Smooth muscle cell (in vitro differentiated cells): ENCODE measurements at regions not wholly inside any gene's neighbourhood (a gene's known extent, or its start where the extent isn't known, plus 50 kb on each side); places are given as distances from the start of the nearest gene placed in this dataset.

Source experiments
- DNase-seq: peaks from one replicate; lab custom pipeline; 2025; ENCODE audit not compliant: unreplicated experiment; lab: John Stamatoyannopoulos, UW
- H2AFZ ChIP-seq: fragments of 200-600 bp; sonication (generic); 2 replicates; pipeline ENCODE4 v1.6.0; 2016; ENCODE audit warnings: antibody characterized with exemption, low read depth, mild to moderate bottlenecking
- H3F3A ChIP-seq: fragments of 200-600 bp; sonication (generic); 2 replicates; pipeline ENCODE4 v1.6.0; 2017; ENCODE audit warnings: antibody characterized with exemption, low read depth
- H3K27ac ChIP-seq: fragments of 200-600 bp; sonication (generic); 2 replicates; pipeline ENCODE4 v1.5.1; 2016; ENCODE audit warnings: low read depth, mild to moderate bottlenecking
- H3K27me3 ChIP-seq: fragments of 200-600 bp; sonication (generic); 2 replicates; pipeline ENCODE4 v1.6.1; 2016; ENCODE audit warnings: low read depth, mild to moderate bottlenecking
- H3K36me3 ChIP-seq: fragments of 200-600 bp; sonication (generic); 2 replicates; pipeline ENCODE4 v1.5.1; 2016; ENCODE audit warnings: low read depth
- H3K4me1 ChIP-seq: fragments of 200-600 bp; sonication (generic); 2 replicates; pipeline ENCODE4 v1.5.1; 2016; ENCODE audit warnings: low read depth
- H3K4me2 ChIP-seq: fragments of 200-600 bp; sonication (generic); 2 replicates; pipeline ENCODE4 v1.6.0; 2016; ENCODE audit warnings: mild to moderate bottlenecking
- H3K4me3 ChIP-seq: fragments of 200-600 bp; sonication (generic); 2 replicates; pipeline ENCODE4 v1.5.1; 2016; ENCODE audit warnings: mild to moderate bottlenecking
- H3K79me2 ChIP-seq: fragments of 200-600 bp; sonication (generic); 2 replicates; pipeline ENCODE4 v1.6.0; 2016; ENCODE audit warnings: low read depth, mild to moderate bottlenecking
- H3K9ac ChIP-seq: fragments of 200-600 bp; sonication (generic); 2 replicates; pipeline ENCODE4 v1.6.0; 2016; ENCODE audit warnings: low read depth
- H3K9me3 ChIP-seq: fragments of 200-600 bp; sonication (generic); replicated peaks from 2 replicates; pipeline ENCODE4 v1.5.1; 2016; ENCODE audit warnings: low read depth
- H4K20me1 ChIP-seq: fragments of 200-600 bp; sonication (generic); 2 replicates; pipeline ENCODE4 v1.6.0; 2016; ENCODE audit warnings: low read depth
- WGBS: methylation state at CpG from one replicate; pipeline ENCODE4 v1.1.7; 2016; ENCODE audit warnings: low lambda C conversion rate; 5-methylcytosine and 5-hydroxymethylcytosine counted together
- TF ChIP-seq, protein P1 (sequence below): fragments of 200-600 bp; sonication (generic); IDR thresholded peaks from 2 replicates; pipeline ENCODE4 v1.5.1; 2017; ENCODE audit warnings: borderline replicate concordance, mild to moderate bottlenecking, antibody characterized with exemption; ENCODE audit not compliant: insufficient read depth, poor library complexity, severe bottlenecking

GRCh38 chr13:109867766-109868165 lies 81.4 kb upstream of the IRS2 start:
- no peaks in the 10 kb centered on the region for H3K9me3 ChIP-seq
- no peaks in the 10 kb centered on the region for H3K36me3 ChIP-seq
- peaks cover 4% of the 10 kb centered on the region for H3K27me3 ChIP-seq
- no peak overlapping the region for H3K4me3 ChIP-seq
- H2AFZ ChIP-seq = no peak overlapping the region
- no peak overlapping the region for H3K4me2 ChIP-seq
- 57% methylated on average over 2 of the region's 2 CpGs for WGBS
- DNase-seq = no peak
- no peaks in the 10 kb centered on the region for H3K79me2 ChIP-seq
- no peaks in the 10 kb centered on the region for H3F3A ChIP-seq
- peaks cover 3% of the 10 kb centered on the region for H3K4me1 ChIP-seq
- TF ChIP-seq, protein P1, sequence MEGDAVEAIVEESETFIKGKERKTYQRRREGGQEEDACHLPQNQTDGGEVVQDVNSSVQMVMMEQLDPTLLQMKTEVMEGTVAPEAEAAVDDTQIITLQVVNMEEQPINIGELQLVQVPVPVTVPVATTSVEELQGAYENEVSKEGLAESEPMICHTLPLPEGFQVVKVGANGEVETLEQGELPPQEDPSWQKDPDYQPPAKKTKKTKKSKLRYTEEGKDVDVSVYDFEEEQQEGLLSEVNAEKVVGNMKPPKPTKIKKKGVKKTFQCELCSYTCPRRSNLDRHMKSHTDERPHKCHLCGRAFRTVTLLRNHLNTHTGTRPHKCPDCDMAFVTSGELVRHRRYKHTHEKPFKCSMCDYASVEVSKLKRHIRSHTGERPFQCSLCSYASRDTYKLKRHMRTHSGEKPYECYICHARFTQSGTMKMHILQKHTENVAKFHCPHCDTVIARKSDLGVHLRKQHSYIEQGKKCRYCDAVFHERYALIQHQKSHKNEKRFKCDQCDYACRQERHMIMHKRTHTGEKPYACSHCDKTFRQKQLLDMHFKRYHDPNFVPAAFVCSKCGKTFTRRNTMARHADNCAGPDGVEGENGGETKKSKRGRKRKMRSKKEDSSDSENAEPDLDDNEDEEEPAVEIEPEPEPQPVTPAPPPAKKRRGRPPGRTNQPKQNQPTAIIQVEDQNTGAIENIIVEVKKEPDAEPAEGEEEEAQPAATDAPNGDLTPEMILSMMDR = no peak
- H3K27ac ChIP-seq = no peak overlapping the region
- H4K20me1 ChIP-seq = no peaks in the 10 kb centered on the region
- H3K9ac ChIP-seq = no peak overlapping the region

DNA sequence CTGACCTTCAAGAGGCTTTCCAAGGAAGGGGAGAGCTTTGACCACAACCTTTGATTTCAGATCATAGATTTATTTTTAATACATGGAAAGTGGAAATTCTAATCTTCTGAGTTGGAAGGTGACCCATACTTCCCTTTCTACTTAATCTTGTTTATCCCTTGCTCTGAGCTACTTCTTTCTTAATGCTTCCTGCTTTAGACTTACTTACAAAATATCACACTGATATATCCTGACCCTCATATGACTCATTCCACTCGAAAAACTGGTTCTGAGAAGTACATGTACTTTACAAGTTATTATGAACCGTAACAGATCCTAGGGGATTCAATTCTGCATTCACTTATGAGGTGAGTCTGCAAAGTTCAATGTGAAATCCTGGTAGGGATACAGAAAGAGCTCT lies 76.2 kb upstream of the IRS2 start:
- whole genome bisulfite sequencing = 11% methylated on average over 2 of the region's 2 CpGs

GRCh38 chr13:109859898-109860297 lies 73.5 kb upstream of the IRS2 start:
- H3F3A ChIP-seq = no peaks in the 10 kb centered on the region
- H3K27ac ChIP-seq = no peak overlapping the region
- no peak overlapping the region for H2AFZ ChIP-seq
- DNase-seq = no peak
- H3K36me3 ChIP-seq = no peaks in the 10 kb centered on the region
- no peak overlapping the region for H3K4me2 ChIP-seq
- WGBS = 85% methylated on average over 3 of the region's 3 CpGs
- H3K27me3 ChIP-seq = peaks cover 3% of the 10 kb centered on the region
- H4K20me1 ChIP-seq = no peaks in the 10 kb centered on the region
- peaks cover 6% of the 10 kb centered on the region for H3K4me1 ChIP-seq
- no peaks in the 10 kb centered on the region for H3K79me2 ChIP-seq
- H3K4me3 ChIP-seq = no peak overlapping the region
- H3K9ac ChIP-seq = no peak overlapping the region
- TF ChIP-seq, protein P1 = no peak
- no peaks in the 10 kb centered on the region for H3K9me3 ChIP-seq

More for the DNA sequence above, 76.2 kb upstream of the IRS2 start:
- TF ChIP-seq, protein P1 = no peak
- no peaks in the 10 kb centered on the region for H3K79me2 ChIP-seq
- no peak overlapping the region for H3K27ac ChIP-seq
- no peaks in the 10 kb centered on the region for H3K9me3 ChIP-seq
- H3K36me3 ChIP-seq = no peaks in the 10 kb centered on the region
- peaks cover 6% of the 10 kb centered on the region for H3K4me1 ChIP-seq
- H3F3A ChIP-seq = no peaks in the 10 kb centered on the region
- no peak overlapping the region for H3K9ac ChIP-seq
- H3K4me2 ChIP-seq = peak overlapping the region; percentile 77
- H2AFZ ChIP-seq = no peak overlapping the region
- H4K20me1 ChIP-seq = no peaks in the 10 kb centered on the region
- DNase-seq = no peak
- peaks cover 4% of the 10 kb centered on the region for H3K27me3 ChIP-seq
- no peak overlapping the region for H3K4me3 ChIP-seq

- WGBS = 87% methylated on average over 8 of the region's 8 CpGs
- Histone ChIP-seq H3K4me2 (no peak overlapping the region), H3K79me2 (no peaks in the 10 kb centered on the region), H2AFZ (no peak overlapping the region), H3K36me3 (no peaks in the 10 kb centered on the region), H3K9ac (no peak overlapping the region), H3K4me1 (peaks cover 6% of the 10 kb centered on the region), H3F3A (no peaks in the 10 kb centered on the region), H3K27me3 (peaks cover 5% of the 10 kb centered on the region), H3K4me3 (no peak overlapping the region), H3K9me3 (no peaks in the 10 kb centered on the region), H3K27ac (no peak overlapping the region), H4K20me1 (no peaks in the 10 kb centered on the region)
- TF ChIP-seq, protein P1 = no peak
- DNase-seq = no peak
These were observed 72.9 kb upstream of the IRS2 start for GRCh38 chr13:109859216-109859835.
